ENCODE measurements at regions not wholly inside any gene's neighbourhood (a gene's known extent, or its start where the extent isn't known, plus 50 kb on each side); places are given as distances from the start of the nearest gene placed in this dataset.

DNA sequence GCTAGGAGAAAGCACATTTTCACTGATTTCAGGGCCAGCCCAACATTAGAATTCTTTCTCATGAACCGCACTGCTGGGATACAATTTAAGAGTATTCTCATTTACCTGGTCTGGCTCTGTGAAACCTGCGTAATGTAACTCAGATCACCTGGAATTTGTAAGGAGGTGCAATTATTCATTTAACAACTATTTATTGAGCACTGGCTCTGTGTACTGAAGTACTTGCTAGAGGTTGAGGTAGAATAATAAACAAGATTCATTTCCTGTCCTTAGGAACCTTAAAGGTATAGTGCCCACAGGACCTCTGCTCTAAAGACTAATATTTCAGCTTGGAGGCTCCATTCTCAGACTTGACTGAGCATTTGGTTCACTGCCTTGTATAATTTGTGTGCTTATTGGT lies 242.2 kb upstream of the ZPLD1 start:
- DNase-seq: peak; percentile 32

DNA sequence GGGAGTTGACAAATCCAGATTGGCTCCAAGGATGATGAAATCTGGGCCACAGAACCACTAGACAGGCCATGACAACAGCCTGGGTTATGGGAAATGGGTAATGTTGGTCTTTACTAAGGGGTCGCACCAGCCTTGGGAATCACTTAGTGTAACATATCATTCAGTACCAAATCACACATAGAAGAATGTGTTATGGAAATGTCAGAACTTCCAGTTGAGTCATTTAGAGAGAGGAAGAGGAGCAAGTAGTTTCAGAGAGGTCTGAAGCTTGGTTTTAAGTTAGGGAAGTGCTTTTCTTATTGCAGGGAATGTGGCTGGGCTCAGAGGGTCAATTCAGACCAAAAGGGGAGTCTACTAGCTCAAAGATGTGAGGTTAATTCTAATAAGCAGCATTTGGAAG lies 241.6 kb upstream of the ZPLD1 start:
- DNase-seq: no peak

DNA sequence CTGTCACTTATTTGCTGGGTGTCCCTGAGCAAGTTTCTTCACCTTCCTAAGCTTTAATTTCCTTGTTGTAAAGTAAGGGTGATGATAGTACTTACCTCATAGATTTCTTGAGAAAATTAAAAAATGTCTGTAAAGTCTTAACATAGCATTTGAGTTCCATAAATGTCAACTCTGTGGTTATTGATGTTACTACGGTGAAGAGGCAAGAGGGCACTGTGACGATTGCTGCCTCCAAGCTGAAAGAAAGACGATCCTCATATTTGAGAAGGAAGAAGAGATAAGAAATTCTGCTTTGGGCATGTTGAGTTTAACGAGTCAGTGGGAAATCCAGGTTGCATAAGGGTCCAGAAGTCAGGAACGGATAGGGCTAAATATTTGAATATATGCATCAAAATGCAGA lies 240.8 kb upstream of the ZPLD1 start:
- no peak for DNase-seq

DNA sequence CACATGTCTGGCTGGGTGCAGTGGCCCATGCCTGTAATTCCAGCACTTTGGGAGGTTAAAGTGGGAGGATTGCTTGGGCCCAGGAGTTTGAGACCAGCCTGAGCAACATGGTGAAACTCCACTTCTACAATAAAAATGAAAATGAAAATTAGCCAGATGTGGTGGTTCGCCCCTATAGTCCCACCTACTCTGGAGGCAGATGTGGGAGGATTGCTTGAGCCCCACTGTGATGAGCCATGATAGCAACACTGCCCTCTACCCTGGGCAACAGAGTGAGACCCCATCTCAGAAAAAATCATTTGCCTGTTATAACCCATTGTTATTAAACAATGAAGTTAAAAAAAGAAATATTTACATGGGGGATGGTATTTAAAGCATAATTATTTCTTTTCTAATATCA lies 240.1 kb upstream of the ZPLD1 start:
- no peak for DNase-seq

DNA sequence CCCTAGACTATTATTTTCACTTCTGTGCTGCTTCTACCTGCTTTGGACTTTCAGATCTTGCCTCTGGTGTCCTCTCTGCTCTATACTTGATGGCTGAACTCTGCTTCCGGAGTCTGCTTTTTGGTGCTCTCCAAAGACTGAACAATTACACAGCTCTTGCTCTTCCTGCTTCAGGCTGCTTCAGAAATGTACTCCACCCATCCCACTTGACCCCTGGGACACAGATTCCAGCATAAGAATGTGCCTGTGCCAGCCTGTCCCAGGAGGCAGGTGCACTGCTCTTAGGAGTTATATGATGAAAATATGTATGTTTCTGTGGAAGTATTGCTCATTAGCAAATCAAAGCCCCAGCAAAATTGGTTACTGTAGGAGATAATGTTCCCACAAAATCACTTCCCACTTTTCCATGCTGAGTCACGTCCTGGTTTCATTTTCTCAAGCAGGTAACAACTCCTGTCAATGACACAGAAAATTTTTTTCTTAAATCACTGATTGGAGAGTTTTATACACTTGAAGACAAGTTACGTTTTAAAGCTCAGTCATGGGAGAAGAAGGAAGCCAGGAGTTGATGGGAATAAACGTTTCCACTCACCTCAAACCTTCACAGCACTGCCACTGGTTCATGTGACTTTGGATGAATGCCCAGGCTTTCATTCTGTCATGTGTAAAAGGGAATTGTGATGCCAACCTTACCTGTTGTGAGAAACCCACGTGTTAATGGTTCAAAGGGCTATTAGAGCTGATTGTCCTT lies 239.4 kb upstream of the ZPLD1 start:
- peak; percentile 66 for DNase-seq

DNA sequence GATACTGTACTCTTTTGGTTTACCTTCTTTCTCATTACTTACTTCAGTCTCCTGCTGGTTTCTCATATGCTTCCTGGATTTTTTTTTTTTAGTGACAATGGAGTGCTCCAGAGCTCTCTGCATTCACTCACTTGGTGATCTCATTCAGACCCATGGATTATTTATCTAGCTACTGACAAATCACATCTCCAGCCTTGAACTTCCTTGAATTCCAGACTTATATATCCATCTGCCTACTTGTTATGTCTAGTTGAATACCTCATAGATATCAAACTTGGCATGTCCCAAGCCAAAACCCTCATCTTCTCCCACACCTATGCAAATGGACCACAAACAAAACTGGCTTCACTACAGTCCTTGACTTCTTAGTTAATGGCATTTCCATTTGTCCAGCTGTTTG lies 234.7 kb upstream of the ZPLD1 start:
- DNase-seq: no peak

DNA sequence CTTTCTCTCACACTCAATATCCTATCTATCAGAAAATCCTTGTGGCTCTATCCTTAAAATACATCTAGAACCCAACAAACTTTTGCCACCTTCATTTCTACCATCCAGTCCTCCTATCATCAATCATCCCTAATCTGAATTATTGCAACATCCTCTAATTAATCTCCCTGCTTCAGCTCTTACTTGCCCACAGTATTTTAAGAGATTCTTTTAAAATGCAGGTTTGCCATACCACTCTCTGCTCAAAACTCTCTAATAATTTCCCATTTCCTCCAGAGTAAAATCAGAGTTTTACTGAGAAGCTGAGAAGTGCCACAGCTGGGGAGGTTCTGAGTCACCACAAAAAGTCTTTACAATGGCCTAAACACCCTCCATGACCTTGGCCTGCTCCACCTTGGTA lies 234.3 kb upstream of the ZPLD1 start:
- no peak for DNase-seq

DNA sequence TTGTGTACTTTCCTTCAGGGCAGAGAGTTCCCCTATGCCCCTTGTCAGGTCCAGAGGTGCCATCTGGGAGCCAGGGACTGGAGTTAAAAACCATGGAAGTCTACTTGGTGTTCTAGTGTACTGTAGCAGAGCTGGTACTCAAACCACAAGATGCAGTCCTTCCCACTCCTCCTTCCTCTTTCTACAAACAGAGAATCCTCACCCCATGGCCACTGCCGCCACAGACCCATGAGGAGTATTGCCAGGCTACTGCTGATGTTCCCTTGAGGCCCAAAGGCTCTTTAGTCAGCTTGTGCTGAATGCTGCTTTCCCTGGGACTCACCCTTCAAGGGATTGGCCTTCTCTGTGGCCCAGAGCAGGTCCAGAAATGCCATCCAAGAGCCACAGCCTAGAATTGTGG lies 229.2 kb upstream of the ZPLD1 start:
- DNase-seq: no peak

DNA sequence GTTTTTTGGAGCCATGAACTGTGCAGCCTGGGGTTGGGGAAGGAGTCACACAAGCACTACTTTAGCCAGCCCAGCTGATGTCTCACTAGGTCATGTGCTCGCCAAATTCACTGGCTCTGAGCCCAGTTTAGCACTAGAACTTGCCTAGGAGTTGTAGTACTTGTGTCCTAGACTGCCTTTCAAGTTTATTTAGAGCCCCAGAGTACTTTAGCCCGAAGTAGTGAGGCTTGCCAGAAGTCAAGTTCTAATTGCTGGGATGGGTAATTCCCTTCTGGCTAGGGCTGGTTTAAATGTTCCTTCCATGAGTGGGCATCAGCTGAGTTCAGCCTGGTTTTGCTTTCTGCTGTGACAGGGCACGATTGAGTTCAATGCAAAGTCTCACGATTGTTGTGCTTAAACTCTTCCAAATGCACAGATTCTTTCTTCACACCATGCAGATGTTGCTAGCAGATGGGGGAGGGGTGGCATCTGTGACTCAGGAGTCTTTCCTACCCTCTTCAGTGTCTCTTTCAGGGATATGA lies 228.2 kb upstream of the ZPLD1 start:
- DNase-seq: no peak

DNA sequence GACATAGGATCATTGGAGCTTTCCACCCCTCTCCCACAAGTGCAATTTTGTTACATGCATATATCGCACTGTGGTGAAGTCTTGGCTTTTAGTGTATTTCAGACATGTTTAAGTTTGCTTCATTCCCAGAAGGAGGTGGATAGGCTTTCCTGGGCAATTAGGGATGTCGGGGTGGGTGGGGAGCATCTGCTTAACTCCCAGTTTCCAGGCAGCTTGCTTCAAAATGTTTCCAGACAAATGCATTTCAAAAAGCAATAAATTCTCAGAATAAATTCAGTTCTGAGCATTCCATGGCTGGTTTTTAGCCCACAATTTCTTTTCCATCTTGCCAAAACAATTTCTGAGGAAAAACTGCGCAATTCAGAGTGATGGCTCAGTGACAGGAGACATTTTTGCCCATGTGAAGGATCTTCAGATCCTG lies 227.7 kb upstream of the ZPLD1 start:
- no peak for DNase-seq

DNA sequence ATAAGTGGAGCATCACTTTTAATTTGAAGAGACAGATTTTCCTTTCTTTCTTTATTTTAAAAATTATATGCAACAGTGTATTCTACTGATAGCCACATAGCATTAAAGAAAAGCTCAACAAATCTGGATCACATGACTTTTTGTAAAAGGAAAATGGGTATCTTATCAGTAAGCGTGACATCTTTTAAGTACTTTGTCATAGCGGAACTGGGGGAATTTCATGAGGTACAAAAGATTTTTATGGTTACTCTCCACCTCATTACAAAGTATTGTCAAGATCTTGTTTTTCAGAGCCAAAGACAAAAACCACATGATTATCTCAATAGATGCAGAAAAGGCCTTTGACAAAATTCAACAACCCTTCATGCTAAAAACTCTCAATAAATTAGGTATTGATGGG lies 219.6 kb upstream of the ZPLD1 start:
- no peak for DNase-seq

DNA sequence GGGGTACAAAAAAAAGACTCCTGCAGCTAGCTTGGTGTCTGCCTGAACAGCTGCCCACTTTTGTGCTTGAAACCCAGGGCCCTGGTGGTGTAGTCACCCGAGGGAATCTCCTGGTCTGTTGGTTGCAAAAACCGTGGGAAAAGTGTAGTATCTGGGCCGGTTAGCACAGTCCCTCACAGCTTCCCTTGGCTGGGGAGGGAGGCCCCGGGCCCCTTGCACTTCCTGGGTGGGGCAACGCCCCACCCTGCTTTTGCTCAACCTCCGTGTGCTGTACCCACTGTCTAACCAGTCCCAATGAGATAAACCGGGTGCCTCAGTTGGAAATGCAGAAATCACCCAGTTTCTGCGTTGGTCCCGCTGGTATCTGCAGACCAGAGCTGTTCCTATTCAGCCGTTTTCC lies 211.7 kb upstream of the ZPLD1 start:
- no peak for DNase-seq

DNA sequence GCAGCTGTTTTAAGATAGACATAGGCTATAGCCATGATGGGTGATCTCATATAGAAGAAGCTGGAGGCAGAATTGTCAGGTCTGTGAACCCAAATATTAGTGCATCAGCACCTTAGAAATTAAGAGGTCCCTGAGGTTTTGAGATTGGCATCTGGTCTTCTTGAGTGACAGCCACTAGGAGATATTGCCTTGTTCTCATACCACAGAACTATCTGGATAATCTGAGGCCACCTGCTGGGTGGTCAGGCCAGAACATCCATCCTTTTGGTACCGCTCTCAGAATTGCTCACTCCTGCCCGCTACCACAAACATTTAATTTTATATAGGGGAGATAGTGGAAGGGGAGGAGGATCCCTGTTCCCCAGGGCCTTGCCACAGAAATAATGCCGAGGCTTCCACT lies 210.6 kb upstream of the ZPLD1 start:
- DNase-seq: no peak

DNA sequence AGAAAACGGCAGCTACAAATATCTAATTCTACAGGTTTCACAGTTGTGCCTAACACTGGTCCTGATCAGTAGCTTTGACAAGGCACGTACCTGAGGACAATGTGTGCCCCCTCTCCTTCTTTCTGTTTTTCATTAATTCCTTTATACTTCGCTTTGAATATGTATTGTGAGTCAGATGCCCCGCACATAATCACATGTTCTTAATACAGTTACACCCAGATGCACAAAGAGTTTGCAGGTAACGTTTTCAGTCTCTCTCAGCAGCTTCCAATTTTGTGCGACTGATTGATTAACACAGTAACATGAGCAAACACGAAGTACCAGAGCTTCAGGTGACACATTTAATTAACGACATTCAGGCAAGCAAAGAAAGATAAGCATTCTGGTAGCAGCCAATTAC lies 209.8 kb upstream of the ZPLD1 start:
- no peak for DNase-seq

DNA sequence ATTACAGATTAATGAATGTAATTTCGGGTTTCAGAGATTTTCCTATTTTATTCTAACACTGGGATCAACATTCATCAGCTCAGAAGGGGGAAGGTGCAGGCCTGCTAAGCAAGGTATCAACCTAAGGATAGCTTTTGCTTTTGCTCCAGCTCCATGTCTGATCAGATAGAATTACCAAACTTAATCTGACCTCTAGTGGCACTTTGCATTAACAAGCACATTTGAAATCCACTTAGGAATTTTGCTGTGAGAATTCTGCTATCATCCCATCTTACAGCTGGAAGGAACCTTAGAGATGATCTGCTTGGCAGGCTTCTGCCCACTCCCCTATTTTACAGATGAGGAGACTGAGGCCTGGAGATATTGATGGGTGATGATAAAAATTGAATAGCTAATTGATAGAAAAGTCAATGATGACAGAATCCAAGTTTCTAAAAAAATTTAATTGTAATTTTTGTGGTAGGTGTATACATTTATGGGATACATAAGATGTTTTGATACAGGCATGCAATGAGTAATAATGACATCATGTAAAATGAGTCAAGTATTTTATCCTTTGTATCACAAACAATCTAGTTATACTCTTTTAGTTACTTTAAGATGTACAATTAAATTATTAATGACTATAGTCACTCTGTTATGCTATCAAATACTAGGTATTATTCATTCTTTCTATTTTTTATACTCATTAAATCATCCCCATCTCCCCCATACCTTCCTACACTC lies 209.2 kb upstream of the ZPLD1 start:
- DNase-seq: peak; percentile 39

DNA sequence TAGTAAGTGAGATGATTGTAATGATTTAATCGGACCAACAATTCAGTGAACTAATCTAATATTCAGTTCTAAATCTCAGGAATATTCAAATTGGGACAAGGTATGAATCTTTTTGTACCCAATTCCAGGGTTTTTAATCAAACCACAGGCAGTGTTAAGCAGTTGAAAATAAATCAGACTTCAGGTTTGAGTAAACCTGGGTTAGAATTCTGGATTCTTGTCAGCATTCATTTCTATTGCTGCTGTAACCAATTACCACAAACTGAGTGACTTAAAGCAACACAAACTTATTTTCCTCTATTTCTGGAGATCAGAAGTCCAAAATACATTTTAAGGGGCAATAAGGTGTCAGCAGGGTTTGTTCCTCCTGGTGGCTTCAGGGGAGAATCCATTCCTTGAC lies 208.4 kb upstream of the ZPLD1 start:
- DNase-seq: no peak

DNA sequence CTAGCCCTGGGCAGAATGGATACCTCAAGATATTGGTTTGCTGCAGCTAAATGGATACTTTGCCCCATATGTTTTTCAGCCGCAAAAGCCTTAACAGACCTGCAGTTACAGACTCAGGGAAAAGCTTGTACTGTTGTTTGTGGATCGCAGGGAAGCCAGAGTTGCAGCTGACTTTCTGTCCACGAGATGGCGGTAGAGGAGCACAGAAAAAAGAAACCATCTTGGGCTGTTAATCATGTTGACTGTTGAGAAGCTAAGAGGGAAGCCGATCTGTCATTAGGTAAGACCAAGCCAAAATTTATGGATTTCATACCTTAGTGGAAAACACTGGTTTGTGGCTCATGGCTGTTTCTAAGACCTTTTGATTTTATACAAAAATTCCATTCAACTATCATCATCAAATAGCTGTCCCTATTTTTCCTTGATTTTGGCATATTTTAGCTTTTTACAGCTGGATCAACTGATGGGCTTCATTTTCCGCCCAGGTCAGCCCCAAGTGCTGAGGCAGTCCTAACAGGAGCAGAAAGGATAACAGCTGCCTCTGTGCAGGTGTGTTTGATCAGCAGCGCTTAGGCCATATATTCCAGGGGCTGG lies 205.7 kb upstream of the ZPLD1 start:
- DNase-seq: peak; percentile 68

DNA sequence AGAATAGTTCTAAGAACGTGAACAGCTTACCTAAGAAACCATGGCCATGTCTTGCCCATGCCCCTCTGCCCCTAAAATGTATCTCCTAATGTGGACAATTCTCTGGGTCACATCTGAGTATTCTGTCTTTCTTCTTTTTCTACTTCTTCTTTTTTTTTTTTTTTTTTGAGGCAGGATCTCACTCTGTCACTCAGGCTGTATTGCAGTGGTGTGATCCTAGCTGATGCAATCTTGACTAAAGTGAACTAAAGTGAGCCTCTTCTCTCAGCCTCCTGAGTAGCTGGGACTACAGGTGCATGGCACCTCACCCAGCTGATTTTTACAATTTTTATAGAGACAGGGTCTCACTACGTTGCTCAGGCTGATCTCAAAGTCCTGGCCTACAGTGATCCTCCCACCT lies 204.8 kb upstream of the ZPLD1 start:
- no peak for DNase-seq

DNA sequence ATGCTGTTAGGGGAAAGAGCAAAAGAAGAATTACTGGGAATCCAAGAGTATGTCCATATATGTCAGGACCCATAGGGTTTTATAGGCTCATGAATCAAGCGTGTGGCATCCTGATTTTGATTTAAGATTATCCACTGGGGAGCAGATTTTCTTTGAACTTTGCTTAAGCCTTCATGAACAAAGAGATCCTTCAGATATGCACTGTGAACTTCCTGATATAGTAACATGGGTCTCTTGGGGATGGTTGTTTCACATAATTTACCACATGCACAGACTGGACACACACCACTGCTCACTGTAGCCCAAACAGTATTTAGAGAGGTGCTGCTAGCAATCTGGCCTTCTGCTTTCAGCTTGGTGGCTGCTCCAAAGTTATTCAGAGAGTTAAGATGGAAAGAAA lies 200.9 kb upstream of the ZPLD1 start:
- no peak for DNase-seq

DNA sequence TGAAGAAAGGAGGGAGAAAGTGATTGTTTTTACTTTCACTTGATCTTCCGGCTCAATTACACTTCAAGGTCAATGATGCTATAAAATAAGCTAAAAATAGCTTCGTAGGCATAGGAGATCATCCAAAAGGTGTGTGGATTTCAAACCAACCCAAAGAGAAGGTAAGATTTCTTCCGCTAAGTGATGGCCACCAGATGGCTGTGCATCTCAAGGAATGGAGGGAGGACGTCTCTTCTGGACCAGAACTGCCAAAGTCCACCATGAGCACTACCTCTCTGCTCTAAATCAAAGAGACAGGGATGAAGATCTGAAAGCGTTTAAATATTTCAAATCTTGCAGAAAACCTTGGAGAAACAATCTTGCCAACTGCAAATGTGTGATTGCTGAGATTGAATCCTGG lies 199.1 kb upstream of the ZPLD1 start:
- DNase-seq: no peak

DNA sequence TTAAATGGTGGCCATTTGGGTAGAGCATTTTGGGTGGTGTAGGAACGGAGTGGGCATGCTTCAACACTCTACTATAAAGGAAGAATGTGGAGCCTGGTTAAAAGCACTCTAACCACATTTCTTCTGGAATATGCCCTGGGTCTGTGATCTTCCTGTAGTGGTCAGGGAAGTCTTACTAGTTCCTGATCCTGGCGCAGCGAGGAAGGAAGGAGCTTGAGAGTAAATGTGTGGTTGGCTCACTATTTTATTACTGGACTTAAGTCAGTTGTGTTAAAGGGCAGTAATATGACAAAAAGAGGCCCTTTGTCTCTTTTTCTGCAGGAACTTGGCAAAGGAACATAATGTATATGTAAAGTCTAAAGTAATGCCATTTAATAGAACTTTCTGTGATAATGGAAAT lies 197.6 kb upstream of the ZPLD1 start:
- no peak for DNase-seq

DNA sequence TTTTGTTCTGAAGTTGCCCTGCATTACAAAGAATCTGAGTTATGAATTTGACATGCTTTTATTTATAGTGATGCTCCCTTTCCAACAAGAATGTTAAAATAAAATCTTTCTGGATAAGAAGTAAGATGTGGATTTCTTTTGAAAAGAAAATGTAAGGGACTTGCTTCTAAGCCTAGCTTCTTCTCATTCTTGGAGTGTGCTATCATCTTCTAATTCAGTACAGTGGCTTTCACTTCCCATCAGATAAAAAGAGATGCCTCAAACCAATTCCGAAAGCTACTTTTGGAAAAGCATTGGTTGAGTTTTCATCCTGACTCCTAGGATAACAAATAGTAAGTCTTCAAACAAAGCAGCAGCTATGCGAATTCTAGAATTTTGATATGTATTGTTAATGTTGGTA lies 197.0 kb upstream of the ZPLD1 start:
- DNase-seq: no peak

DNA sequence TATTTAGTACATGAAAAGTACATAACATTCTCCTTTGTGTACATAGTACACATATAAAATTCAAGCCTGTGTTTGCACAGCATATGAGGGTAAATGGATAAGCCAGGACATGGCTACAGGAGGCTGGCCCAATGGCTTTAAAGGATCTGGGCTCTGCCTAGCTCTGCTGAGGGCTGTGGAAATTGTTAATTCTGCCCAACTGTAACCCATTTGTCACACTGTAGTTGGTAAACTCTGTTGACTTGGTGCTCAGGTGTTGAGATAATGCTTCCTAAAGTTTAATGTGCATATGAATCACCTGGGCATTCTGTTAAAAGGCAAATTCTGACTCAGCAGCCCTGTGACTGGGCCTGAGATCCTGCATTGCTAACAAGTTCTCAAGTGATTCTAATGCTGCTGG lies 196.5 kb upstream of the ZPLD1 start:
- DNase-seq: peak; percentile 65

DNA sequence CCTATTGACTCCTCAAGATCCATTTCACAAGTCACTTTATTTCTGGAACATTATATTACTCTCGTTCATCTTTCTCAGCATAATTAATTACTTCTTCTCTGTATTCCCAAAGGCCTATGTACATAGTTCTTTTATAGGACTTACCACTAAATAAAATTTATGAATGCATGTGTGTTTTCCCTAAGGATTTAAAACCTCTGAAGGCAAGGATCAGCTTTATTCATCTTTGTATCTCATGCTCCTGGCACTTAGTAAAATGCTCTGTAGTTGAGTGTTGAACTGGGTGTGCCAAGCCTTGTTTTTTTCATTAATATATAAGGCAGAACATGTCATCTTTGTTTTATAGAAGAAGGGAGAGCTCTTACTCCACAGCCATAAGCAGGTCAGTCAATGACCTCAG lies 194.1 kb upstream of the ZPLD1 start:
- no peak for DNase-seq

Measured in DMS153 (cell line).